ENCODE measurements at regions not wholly inside any gene's neighbourhood (a gene's known extent, or its start where the extent isn't known, plus 50 kb on each side); places are given as distances from the start of the nearest gene placed in this dataset.

- TF ChIP-seq CTCF (conservative IDR thresholded peaks at IDR 0.05; ENCODE audit: low read depth, low read length) (no peak), EZH2 (IDR thresholded peaks at IDR 0.05; ENCODE audit: borderline replicate concordance, low read depth, low read length, poor library complexity, severe bottlenecking) (no peak)
Observed at GRCh38 chr4:131337936-131338335, 1811.2 kb upstream of the PCDH10 start.

All from A673 (cell line).